Endodermal cell (in vitro differentiated cells): ENCODE measurements at regions not wholly inside any gene's neighbourhood (a gene's known extent, or its start where the extent isn't known, plus 50 kb on each side); places are given as distances from the start of the nearest gene placed in this dataset.
"Not testable (repeated sequence)": the region's sequence is repeated elsewhere in the genome, so short reads cannot be mapped to it uniquely, and the experiment has no call there.

Experiments
- DNase-seq: peaks from one replicate; pipeline ENCODE4 v3.0.0-alpha.2; 2017
- H3K27ac ChIP-seq: 2 replicates; pipeline ENCODE4 v1.5.1; 2013; ENCODE audit warnings: mild to moderate bottlenecking, low read depth, low read length, moderate library complexity
- H3K27me3 ChIP-seq: 2 replicates; pipeline ENCODE4 v1.6.1; 2013; ENCODE audit warnings: mild to moderate bottlenecking, low read length, moderate library complexity; ENCODE audit not compliant: insufficient read depth, control insufficient read depth, poor library complexity, severe bottlenecking
- H3K36me3 ChIP-seq: 2 replicates; pipeline ENCODE4 v1.7.0; 2013; ENCODE audit warnings: mild to moderate bottlenecking, low read length, moderate library complexity; ENCODE audit not compliant: control insufficient read depth, insufficient read depth
- H3K4me1 ChIP-seq: one replicate; pipeline ENCODE4 v1.7.0; 2013; ENCODE audit warnings: low read length; ENCODE audit not compliant: control insufficient read depth, insufficient read depth
- H3K4me3 ChIP-seq: 2 replicates; pipeline ENCODE4 v1.5.1; 2013; ENCODE audit warnings: mild to moderate bottlenecking, low read length, moderate library complexity
- H3K9ac ChIP-seq: 2 replicates; pipeline ENCODE4 v1.6.1; 2013; ENCODE audit warnings: mild to moderate bottlenecking, low read length, moderate library complexity; ENCODE audit not compliant: poor library complexity, severe bottlenecking; ENCODE audit errors: extremely low read depth
- H3K9me3 ChIP-seq: 2 replicates; pipeline ENCODE4 v1.6.1; 2013; ENCODE audit warnings: mild to moderate bottlenecking, low read length, moderate library complexity; ENCODE audit not compliant: control insufficient read depth
- H3K27ac Mint-ChIP-seq: 2 replicates; pipeline ENCODE4 v1.8.0; 2020; ENCODE audit warnings: mixed read lengths
- H3K27me3 Mint-ChIP-seq: 2 replicates; pipeline ENCODE4 v1.8.0; 2021; ENCODE audit warnings: mild to moderate bottlenecking, mixed read lengths; ENCODE audit not compliant: insufficient read depth
- H3K36me3 Mint-ChIP-seq: 2 replicates; pipeline ENCODE4 v1.8.0; 2020; ENCODE audit warnings: low read depth, mixed read lengths
- H3K4me1 Mint-ChIP-seq: 2 replicates; pipeline ENCODE4 v1.8.0; 2020; ENCODE audit warnings: mixed read lengths
- H3K4me3 Mint-ChIP-seq: 2 replicates; pipeline ENCODE4 v1.8.0; 2020; ENCODE audit warnings: mild to moderate bottlenecking, moderate library complexity, mixed read lengths
- H3K9me3 Mint-ChIP-seq: 2 replicates; pipeline ENCODE4 v1.8.0; 2020; ENCODE audit warnings: mild to moderate bottlenecking, mixed read lengths
- whole genome bisulfite sequencing, 2 experiments: methylation state at CpG; one replicate each; pipeline versions ENCODE4 v1.1.5 to v1.1.7; 2013; ENCODE audit warnings: missing lambda C conversion rate in 2 of 2, mixed read lengths in 1 of 2; ENCODE audit not compliant: insufficient coverage in 1 of 2, insufficient read length in 1 of 2; 5-methylcytosine and 5-hydroxymethylcytosine counted together
- TF ChIP-seq, protein P1 (sequence below): fragments of 200-600 bp; sonication (generic); conservative IDR thresholded peaks from 2 replicates; pipeline ENCODE4 v1.5.0; 2021; ENCODE audit warnings: antibody characterized with exemption, mild to moderate bottlenecking

- Histone ChIP-seq H3K4me1 (no peaks in the 10 kb centered on the region), H3K9me3 (peaks cover 20% of the 10 kb centered on the region), H3K27ac (no peak overlapping the region), H3K27me3 (no peaks in the 10 kb centered on the region), H3K9ac (no peak overlapping the region), H3K36me3 (no peaks in the 10 kb centered on the region), H3K4me3 (no peak overlapping the region)
- DNase-seq: no peak
- no peak overlapping the region for H3K4me3 Mint-ChIP-seq
- no peaks in the 10 kb centered on the region for H3K36me3 Mint-ChIP-seq
- peaks cover 4% of the 10 kb centered on the region for H3K4me1 Mint-ChIP-seq
- WGBS, 2 experiments: 83 to 87% methylated on average over 1 to 3 of the region's 4 CpGs
- peaks cover 19% of the 10 kb centered on the region for H3K9me3 Mint-ChIP-seq
- no peaks in the 10 kb centered on the region for H3K27me3 Mint-ChIP-seq
- TF ChIP-seq, protein P1, sequence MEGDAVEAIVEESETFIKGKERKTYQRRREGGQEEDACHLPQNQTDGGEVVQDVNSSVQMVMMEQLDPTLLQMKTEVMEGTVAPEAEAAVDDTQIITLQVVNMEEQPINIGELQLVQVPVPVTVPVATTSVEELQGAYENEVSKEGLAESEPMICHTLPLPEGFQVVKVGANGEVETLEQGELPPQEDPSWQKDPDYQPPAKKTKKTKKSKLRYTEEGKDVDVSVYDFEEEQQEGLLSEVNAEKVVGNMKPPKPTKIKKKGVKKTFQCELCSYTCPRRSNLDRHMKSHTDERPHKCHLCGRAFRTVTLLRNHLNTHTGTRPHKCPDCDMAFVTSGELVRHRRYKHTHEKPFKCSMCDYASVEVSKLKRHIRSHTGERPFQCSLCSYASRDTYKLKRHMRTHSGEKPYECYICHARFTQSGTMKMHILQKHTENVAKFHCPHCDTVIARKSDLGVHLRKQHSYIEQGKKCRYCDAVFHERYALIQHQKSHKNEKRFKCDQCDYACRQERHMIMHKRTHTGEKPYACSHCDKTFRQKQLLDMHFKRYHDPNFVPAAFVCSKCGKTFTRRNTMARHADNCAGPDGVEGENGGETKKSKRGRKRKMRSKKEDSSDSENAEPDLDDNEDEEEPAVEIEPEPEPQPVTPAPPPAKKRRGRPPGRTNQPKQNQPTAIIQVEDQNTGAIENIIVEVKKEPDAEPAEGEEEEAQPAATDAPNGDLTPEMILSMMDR: no peak
- no peak overlapping the region for H3K27ac Mint-ChIP-seq
Measured at GRCh38 chr2:176876493-176877103, 336.0 kb upstream of the HNRNPA3 start.

DNA sequence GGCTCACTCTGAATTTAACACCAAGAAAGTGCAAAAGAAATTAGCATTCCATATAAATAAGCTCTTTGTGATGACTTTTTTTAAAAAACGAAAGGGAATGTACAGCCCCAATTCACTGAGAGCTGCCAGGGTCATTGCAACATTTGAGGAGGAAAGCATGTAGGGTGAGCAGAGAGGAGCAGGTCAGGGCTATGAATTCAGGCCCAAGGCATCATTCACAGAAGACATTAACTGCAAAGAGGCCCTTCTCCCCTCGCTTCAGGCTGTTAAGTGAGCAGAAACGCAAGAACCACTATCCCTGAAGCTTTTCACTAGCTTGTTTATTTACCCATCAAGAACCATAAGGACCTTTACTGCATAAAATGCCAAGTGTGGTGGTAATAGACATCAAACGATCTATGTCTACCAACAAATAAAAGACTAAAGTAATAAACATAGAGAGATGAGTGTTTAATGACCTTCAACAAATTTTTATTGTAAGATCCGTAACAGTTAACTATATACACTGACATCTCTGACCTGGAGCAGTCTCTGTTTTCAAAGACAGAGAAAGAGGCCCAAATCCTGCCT is 333.1 kb upstream of the HNRNPA3 start:
- TF ChIP-seq, protein P1: no peak
- no peak overlapping the region for H3K4me3 Mint-ChIP-seq
- H3K9me3 Mint-ChIP-seq: no peaks in the 10 kb centered on the region
- no peak overlapping the region for H3K4me3 ChIP-seq
- H3K27me3 Mint-ChIP-seq: no peaks in the 10 kb centered on the region
- no peaks in the 10 kb centered on the region for H3K4me1 Mint-ChIP-seq
- H3K36me3 Mint-ChIP-seq: no peaks in the 10 kb centered on the region
- no peak overlapping the region for H3K27ac Mint-ChIP-seq
- 80 to 86% methylated on average over 2 to 4 of the region's 5 CpGs for WGBS, 2 experiments
- DNase-seq: no peak
- no peaks in the 10 kb centered on the region for H3K27me3 ChIP-seq
- no peak overlapping the region for H3K9ac ChIP-seq
- no peak overlapping the region for H3K27ac ChIP-seq
- no peaks in the 10 kb centered on the region for H3K9me3 ChIP-seq
- no peaks in the 10 kb centered on the region for H3K4me1 ChIP-seq
- no peaks in the 10 kb centered on the region for H3K36me3 ChIP-seq

GRCh38 chr2:176882045-176882444 is 330.5 kb upstream of the HNRNPA3 start:
- not testable (repeated sequence) for H3K4me1 ChIP-seq, H3K27me3 Mint-ChIP-seq, H3K27ac ChIP-seq, H3K9ac ChIP-seq, DNase-seq, H3K4me1 Mint-ChIP-seq, H3K9me3 Mint-ChIP-seq, H3K36me3 ChIP-seq, H3K9me3 ChIP-seq, H3K4me3 Mint-ChIP-seq, H3K27ac Mint-ChIP-seq, H3K27me3 ChIP-seq, H3K4me3 ChIP-seq, H3K36me3 Mint-ChIP-seq
- WGBS, 2 experiments: 89 to 97% methylated on average over 1 of the region's 1 CpG
